ENCODE measurements at regions not wholly inside any gene's neighbourhood (a gene's known extent, or its start where the extent isn't known, plus 50 kb on each side); places are given as distances from the start of the nearest gene placed in this dataset.

DNA sequence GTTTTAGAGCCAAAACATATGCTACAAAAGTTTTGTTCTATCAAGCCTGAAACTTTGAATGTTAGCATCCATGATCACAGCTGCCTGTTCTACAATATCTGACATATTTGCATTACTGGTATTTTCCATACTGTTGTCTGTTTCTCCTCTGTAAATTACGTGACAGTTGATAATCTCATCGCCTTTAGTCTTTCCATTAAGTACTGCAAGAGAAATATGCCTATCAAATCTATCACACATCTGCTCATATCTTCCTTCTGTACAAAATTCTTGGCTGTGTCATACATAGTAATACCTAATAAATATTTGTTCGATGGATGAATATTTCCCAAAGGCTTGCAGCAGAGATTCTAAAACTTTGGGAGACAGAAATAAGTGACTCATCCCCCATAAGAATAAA is 717.3 kb downstream of the OTOL1 start:
- TF ChIP-seq, protein P1, sequence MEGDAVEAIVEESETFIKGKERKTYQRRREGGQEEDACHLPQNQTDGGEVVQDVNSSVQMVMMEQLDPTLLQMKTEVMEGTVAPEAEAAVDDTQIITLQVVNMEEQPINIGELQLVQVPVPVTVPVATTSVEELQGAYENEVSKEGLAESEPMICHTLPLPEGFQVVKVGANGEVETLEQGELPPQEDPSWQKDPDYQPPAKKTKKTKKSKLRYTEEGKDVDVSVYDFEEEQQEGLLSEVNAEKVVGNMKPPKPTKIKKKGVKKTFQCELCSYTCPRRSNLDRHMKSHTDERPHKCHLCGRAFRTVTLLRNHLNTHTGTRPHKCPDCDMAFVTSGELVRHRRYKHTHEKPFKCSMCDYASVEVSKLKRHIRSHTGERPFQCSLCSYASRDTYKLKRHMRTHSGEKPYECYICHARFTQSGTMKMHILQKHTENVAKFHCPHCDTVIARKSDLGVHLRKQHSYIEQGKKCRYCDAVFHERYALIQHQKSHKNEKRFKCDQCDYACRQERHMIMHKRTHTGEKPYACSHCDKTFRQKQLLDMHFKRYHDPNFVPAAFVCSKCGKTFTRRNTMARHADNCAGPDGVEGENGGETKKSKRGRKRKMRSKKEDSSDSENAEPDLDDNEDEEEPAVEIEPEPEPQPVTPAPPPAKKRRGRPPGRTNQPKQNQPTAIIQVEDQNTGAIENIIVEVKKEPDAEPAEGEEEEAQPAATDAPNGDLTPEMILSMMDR (IDR thresholded peaks at IDR 0.05) = no peak
- no peak for TF ChIP-seq POLR2AphosphoS5 (IDR thresholded peaks at IDR 0.05)

All from upper lobe of left lung (tissue), 4 donors.